Kidney tubule cell (primary cell): ENCODE measurements at regions not wholly inside any gene's neighbourhood (a gene's known extent, or its start where the extent isn't known, plus 50 kb on each side); places are given as distances from the start of the nearest gene placed in this dataset.

Experiments
- DNase-seq: peaks from one replicate; pipeline ENCODE4 v3.0.0-alpha.2; 2018; ENCODE audit warnings: low spot score

DNA sequence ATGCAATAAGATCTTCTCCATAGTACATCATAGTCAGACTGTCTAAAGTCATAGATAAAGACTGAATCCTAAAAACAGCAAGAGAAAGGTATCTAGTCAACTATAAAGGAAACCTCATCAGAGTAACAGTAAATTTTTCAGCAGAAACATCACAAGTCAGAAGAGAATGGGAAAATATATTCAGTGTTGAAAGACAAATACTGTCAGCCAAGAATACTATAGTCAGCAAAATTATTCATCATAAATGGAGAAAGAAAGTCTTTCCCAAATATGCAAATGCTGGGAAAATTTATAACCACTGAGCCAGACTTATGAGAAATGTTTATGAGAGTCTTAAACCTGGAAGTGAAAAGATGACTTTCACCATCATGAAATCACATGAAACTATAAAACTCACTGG, 136.7 kb downstream of the KDR start:
- DNase-seq, result no peak

DNA sequence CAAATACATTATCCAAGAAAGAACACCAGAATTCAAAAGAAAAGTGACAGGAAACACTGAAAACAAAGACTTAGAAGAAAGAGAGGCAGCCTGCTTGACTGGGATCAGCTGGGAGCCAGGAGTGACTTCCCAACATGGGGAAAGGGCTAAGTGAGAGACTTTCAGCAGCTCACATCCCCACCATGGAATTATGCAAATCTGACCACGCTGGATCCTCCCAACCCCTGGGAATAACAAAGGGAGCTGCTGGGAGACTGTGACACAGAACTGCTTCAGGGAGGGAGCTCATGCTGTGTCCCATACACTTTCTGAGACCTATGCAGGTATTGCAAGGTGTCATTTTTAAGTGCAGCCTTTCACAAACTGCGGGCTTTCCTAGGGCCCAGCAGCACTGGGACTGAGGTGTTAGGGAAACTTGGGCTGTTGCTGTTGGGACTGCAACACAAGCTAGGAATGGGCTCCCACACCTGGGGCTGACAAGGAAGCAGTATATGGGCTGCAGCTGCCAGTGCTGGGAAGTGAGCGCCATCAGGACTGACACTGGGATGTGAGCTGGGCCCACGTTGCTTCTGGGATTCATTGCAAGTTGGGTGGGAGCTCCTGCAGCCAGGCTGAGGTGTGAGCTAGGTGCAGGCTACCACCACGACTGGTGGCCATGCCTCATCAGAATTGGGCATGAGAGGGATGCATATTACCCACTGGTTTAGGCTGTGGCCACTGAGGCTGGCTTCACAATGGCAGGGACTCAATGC, 139.1 kb downstream of the KDR start:
- no peak for DNase-seq

DNA sequence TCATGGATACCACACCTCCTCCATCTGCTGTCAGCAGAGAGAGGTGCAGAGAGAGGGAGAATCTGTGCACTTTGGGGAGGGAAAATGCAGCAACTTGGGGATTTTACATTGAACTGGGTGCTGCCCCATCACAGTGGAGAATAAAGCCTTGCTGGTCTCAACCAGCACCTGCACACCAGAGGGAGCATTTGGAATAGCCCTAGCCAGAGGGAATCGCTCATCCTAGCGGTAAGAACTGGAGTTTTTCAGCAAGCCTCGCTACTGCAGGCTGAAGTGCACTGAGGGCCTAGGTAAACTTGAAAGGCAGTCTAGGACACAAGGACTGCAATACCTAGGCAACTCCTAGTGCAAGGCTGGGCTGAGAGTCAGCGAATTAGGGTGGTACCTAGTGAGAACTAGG, 148.7 kb downstream of the KDR start:
- DNase-seq, result no peak

DNA sequence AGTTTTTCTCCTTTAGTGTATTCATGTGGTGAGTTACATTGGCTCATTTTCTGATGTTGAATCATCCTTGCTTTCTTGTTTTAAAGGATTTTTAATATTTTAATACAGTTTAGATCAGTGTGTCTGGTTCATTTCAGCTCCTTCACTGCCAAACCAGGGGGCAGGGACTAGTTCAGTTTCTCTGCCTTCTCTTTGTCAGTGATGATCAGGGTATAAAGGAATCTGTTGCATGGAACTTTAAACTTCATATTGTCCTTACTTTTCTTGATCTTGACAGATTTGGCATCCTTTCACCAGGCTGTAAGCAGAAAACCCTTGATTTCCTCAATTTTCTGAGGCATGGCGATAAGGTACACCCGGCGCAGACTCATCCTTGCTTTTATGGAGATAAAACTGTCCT, 149.4 kb downstream of the KDR start:
- DNase-seq, result no peak

DNA sequence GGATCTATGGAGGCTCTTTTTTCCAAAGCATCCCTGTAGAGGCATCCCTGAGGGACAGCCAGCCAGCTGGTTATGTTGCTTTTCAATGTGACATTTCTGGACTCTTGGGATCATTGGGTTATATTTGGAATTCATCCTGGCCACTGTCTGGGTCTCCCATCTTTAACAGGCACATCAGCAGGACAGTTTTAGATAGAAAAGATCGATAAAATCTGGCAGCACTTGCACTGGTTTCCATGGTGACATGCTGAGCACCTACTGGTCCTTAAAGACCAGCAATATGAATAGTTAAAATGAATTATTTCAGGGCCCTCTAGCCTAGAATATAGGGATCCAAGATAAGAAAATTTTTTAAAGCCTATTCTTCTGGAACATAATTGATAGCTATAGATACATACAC, 151.6 kb downstream of the KDR start:
- DNase-seq, result no peak

DNA sequence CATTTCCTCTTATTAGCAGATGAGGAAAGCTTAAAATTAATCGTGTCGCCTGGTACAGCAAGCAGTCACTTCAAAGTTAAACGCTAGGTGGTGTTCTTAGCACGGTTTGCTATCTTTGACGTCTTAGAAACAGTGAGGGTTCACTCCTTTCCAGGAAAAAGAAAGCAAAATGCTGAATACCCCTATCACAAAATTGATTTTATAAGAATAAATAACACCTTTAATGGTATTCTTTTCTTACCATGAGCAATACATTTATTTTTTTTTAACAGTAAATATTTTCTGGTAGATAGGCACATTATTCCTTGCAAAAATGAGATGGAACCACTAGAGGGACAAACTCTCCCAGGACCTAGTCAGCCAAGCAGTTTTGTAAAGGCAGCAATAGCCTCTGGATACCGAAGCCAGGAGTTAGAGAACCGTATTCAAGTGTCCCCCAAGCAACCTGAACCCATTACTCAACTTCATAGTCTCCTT, 153.9 kb downstream of the KDR start:
- peak; percentile 57 for DNase-seq

DNA sequence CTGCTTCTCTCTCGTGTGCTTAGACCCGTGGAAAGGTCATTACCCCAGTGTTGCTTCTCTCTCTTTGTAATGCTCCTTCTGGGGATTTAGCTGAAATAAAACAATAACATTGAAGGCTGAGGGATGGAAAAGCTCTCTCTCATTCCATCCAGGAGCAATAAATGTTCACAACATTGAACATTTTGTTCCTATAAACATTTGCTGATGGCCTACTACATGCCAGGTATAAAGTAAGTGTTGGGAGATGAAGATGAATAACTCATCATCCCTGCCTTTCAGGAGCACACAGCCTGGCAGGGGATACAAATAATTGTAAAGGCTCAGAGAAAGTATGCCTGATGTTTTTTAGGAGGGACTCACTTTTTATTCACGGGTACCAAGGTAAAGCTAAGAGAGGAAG, 158.1 kb downstream of the KDR start:
- no peak for DNase-seq

DNA sequence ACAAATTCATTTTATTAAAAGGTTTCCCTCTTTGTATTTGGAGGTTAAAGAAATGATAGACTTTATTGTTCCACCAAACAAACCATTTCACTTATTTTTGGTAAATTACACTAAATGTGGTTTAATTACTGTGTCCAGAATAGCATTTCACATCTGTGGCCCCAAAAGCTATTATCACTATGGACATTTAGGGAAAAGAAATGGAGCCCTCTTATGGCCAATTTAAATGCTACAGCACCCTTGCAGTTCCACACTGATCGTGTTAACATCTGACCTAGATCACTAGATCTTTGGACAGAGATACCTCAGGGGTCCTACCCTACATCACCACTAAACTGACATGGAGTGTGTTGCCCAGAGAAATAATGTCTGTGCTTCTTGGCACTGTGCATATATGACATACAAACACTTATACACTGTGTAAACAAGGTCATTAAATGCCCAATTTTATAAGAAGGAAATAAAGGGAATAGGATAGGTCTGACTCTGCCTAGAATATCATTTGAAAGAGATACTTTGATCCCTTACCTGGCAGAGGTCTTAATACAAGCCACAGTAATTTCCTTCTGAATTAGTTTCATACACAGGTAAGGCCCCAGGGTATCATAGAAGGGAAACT, 163.9 kb downstream of the KDR start:
- peak; percentile 22 for DNase-seq

DNA sequence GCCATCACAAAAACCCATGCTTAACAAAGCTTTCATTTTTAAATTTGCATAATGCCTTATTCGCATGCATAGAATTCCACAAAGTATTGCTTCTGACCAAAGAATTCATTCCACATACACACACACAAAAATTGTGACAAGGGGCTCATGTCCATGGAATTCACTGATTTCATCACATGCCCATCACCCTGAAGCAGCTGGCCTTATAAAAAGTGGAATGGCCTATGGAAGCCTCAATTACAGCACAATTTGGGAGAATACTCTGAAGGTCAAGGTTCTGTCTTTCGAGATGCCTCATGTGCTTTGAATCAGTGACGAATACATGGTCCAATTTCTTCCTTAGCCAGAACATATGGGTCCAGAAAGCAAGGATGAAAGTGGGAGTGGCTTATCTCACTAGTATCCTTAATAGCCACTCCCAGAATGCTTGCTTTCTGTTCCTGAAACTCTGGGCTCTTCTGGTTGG, 165.7 kb downstream of the KDR start:
- DNase-seq, result no peak

DNA sequence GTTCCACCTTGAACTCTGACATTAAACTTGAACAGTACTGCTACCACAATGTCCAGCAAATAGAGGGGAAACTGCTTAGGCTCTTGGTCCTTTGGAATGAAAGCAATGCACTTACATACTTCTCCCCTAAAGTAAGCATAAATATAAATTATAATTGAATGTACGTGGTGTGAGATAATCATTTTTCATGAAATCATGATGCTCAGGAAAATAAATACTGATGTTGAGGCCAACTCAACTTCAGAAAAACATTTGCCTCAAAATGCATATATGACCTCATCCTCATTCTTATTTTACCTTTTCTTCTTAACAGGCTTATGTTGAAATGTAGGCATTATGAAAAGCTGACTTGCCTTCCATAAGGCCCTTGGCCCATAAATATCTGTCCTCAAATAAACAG, 166.3 kb downstream of the KDR start:
- no peak for DNase-seq

DNA sequence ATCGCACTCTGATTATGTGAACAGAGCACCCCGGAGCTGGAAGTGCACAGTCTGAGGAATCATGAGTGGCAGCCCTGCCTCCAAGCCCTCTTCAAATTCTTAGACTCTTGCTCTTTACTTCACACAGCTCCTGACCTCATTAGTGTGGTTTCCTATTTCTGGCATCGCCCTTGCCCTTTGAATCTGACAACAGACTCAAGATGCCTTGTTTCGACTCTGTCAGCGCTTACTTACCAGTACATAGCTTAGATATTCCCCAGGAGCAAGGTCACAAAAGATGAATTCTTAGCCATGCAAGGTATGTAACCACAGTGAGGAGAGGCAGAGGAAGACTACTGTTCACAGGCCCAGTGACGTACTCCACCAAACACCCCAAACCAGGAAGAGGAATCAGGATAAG, 167.2 kb downstream of the KDR start:
- no peak for DNase-seq

DNA sequence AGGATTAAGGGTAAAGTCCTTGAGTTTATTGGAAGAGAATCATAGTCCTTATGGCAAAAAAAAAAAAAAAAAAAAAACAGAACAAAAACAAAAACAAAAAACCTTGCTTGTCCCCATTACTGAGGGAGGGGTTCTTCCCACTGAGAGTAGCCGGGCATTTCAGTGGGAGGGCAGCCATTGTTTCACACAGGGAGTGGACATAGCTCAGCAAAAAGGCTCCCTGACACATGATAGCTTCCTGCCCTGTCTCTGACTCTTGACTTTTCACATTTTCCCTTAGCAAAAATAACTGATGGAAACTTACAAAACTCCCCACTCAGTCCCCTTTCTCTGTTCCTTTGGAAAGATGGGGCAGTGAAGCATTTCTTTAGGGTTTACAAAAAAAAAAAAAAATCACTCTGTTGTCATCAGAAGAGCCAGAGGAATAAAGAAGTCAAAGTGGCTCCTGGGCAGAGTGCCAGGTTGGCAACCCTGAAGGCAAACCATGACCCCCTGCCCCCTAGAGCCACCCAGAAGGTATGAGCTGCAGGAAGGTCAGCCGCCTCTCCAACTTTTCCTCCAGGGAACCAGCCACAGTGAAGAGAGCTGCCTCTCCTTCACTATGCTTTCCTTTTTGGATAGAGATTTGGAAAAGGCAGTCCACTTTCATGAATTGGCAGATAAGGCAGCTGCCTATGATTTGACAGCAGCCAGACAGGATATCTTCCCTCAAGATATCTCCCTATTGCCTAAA, 170.6 kb downstream of the KDR start:
- DNase-seq, result no peak

DNA sequence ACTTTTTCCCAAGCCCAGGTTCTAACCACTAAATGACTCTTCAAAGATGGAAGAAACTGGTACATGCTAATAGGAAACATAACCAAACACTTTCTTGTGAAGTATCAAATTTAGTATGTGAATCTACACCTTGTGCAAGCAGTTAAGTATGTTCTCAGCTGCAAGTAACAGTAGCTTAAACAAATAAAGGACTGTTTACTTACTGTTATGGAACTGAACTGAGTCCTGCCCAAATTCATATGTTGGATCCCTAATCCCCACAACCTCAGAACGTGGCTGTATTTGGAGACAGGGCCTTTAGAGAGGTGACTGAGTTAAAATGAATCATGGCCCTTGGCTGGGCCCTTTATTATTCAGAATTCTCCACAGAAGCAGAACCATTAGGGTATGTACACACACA, 178.7 kb downstream of the KDR start:
- DNase-seq, result no peak

DNA sequence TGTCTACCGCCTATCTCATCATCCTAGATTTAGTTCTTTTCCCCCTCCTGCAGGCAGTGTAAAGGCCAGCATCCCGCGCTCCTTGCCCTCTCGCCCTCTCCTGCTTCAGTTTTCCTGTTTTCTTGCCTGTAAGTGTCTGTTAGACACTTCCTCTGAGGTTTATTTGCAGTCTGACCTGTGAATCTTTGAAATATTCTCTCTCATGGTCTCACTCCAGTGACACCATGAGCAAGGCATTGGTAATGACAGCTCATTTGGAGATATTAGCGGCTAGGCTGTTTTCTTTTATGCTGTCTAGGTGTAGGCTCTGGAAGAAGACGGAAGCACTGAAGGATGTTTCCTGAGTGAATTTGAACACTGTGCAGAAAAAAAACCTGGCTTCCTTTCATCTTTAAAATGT, 179.6 kb downstream of the KDR start:
- DNase-seq, result no peak

DNA sequence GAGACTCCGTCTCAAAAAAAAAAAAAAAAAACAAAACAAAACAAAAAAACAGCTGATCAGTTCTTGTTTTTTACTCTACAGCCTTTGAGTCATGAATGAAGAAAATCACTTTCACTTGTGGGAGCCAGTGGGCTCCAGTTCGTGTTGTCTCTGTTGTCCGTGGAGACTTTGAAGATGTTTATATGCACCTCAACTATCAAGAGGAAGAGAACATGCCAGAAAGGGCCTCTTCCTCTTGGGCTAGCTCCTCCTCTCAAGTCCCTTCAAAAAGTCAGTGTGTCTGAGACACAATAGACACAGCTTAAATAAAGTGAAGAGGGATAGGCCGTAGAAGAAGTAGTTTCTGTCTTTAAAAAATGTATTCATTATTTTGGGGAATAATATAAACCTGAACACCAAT, 182.7 kb downstream of the KDR start:
- no peak for DNase-seq

DNA sequence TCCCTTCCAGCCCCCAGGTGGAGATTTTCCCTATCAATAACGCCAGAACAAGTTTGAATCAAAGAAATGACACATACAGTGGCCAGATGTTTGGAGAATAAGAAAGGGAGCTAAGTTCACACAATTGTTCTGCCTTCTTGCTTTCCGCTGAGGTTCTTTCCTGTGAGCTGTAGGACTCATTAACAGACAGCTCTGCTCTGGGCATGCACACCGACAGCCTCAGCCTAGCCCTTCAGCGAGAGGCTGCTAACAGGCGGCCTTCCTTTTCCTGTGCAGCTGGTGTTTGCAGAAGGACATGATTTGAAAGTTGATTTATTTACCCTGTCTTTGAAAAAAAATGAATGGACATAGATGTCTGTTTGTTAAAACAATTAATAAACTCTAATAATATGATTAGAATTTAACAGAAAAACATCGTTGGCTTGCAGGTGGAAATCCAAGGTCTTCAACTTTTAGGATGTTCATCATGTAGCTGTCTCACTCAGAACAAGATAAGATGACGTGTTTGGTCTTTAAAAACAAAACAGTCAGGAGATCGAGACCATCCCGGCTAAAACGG, 183.3 kb downstream of the KDR start:
- no peak for DNase-seq

DNA sequence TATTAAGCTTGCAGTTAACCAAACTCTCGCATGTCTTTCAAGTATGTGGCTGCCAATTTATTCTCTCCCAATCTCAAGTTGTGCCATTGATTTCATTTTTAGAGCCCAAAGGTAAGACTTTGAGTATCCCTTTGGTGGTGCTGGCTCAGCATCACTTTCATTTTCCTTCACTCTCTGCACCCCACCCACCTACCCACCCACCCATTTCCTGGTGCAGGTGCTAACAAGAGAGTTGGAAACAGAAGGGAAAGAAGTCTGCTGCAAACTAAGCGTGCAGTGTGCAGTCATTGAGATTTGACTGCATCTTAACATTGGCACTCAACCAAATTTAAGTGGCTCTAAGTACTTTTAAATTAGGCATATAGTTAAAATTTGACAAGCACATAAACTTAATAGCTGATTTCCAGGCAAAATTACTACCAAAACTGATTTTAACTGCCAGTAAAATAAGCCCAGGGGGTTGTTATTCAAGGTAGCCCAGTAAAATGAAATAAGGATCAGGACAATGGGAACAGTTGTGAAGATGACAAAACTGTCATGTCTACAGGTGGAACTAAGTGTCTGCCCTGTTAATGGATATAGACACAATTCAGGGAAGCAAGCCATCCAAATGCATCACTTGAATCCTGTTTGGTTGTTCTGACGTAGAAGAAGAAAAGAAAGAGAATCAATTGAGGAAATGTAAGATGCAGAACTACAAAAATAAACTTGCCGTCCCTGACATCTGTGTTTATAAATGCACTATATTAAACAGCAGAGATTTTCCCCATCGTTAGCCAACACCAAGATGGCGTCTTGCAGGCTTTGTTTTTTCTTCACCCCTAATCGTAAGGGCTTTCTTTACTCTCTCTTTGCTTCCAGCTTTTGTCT, 184.2 kb downstream of the KDR start:
- DNase-seq, result no peak

DNA sequence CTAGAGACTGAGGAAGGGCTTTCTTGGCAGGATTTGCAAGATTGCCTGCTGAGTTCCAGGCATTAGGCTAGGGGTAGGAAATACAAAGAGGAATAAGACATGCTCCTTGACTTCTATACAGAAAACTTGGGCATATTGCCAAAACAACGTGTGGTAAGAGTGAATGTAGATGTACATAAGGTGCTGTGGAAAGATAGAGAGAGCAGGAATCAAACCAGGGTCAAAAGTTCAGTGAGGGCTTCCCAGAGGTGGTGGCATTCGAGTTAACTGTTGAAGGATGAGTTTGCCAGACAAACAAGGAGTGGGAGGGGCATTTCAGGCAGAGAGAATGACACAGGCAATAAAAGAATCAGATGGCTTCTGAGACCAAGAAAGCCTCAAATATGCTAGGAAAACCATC, 187.9 kb downstream of the KDR start:
- DNase-seq, result no peak

DNA sequence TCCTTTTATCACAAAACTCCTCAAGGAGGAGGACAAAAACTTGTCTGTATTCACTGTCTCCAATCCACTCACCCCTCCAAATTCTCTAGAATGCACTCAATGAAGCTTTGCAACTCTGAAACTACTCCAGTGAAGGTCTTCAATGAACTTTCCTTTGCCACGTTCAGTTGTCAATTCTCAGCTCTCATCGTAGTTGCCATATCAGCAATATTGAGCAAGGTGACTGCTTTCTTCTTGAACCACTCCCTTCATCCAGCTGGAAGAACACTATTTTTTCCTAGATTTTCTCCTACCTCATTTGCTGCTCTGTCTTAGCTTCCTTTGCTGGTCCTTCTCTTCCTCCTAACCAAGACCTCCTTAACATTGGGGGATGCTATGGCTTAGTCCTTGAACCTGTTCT, 191.8 kb downstream of the KDR start:
- no peak for DNase-seq

DNA sequence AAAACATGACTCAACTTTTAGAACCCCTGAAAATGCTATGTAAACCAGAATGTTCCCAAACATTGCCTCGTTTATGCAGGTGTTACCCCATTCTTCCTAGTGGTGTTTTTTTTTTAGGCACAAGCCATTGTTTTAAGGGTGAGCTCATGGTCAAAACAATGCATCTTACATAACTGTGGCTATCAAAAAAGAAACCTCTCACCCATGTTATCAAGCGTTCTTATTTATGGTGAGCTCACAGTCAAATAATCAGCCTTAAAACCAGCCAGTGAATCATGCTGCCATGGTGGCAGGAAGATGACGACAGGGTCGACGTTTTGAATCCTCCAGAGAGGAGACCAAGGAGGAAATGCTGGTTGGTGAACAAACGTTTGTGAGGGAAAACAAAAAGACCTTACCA, 195.2 kb downstream of the KDR start:
- peak; percentile 1 for DNase-seq

DNA sequence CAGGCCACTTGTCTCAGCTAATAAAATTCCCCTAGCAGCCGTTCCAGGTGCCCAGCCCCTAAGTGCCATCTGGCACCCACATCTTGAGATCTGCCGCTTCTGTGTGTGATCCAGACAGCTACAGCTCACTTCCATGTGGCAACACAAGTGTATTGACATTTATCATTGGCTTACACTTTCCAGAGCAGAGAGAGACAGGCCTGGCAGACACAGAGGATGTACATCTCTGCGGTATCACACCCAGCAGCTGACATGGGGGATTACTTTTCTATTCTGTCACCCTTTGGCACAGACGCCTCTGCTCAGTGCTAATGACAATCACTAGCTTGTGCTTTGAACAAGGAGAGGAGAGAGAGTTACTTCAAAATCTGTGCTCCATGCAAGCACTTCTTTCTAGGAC, 195.9 kb downstream of the KDR start:
- DNase-seq, result no peak

DNA sequence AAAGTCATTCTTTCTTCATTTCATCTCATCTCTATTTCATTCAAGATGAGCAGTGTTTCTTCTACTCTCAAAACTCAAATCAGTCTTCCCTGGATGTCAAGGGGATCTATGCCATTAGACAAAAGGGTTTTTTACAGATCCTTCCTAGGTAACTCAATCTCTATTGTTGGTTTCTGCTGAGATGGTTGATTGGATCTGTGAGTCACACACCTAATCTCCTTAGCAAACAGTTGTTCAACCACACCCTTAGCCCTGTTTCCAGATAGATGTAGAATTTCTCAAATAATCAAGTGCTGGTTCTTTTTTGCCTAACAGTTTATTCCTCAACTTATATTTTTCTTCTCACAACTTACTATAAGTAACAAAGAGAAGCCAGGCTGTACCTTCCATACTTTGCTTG, 200.5 kb downstream of the KDR start:
- no peak for DNase-seq
